IMR-90 (cell line): ENCODE measurements at regions not wholly inside any gene's neighbourhood (a gene's known extent, or its start where the extent isn't known, plus 50 kb on each side); places are given as distances from the start of the nearest gene placed in this dataset.

Experiments used
- ATAC-seq: fragments of 200-7000 bp; cut with Tn5 transposase; 2 replicates; pipeline ENCODE4 v1.9.1; 2020; ENCODE audit warnings: low read depth, mild to moderate bottlenecking, moderate library complexity
- BruUV-seq: library from RNA; stranded (reverse); fragments of 400-500 nt; replicated peaks from 2 replicates; lab custom pipeline; 2021; lab: Mats Ljungman, UMichigan
- CTCF ChIA-PET: fragments of 300-600 bp; formaldehyde crosslinking; extraction: SDS; loops from one replicate; lab custom pipeline; 2021; ENCODE audit warnings: antibody characterized with exemption; lab: Yijun Ruan, JAX
- POLR2A ChIA-PET: fragments of 300-600 bp; sonication (Branson Sonifier 250); formaldehyde crosslinking; loops from one replicate; lab custom pipeline; 2022; ENCODE audit warnings: antibody characterized with exemption; ENCODE audit not compliant: unreplicated experiment; lab: Charles Lee
- DNase-seq: peaks from one replicate; pipeline ENCODE4 v3.0.0; 2013
- H2AFZ ChIP-seq: replicated peaks from 2 replicates; pipeline ENCODE3; 2013; ENCODE audit warnings: low read length, mild to moderate bottlenecking; ENCODE audit not compliant: poor library complexity
- H2AK5ac ChIP-seq: 2 replicates; pipeline ENCODE4 v1.6.1; 2013; ENCODE audit warnings: low read depth, low read length, inconsistent platforms
- H2AK9ac ChIP-seq: replicated peaks from 2 replicates; pipeline ENCODE3; 2013; ENCODE audit warnings: mild to moderate bottlenecking, low read depth, low read length, moderate library complexity; ENCODE audit not compliant: poor library complexity
- H2BK120ac ChIP-seq: 2 replicates; pipeline ENCODE4 v1.6.1; 2013; ENCODE audit warnings: low read depth, low read length, inconsistent platforms
- H2BK15ac ChIP-seq: 3 replicates; pipeline ENCODE4 v1.6.1; 2013; ENCODE audit warnings: low read depth, low read length, inconsistent platforms
- H2BK20ac ChIP-seq: 2 replicates; pipeline ENCODE4 v1.6.1; 2013; ENCODE audit warnings: low read depth, mild to moderate bottlenecking, inconsistent platforms, low read length, moderate library complexity
- H2BK5ac ChIP-seq: 2 replicates; pipeline ENCODE4 v1.6.1; 2013; ENCODE audit warnings: mild to moderate bottlenecking, low read depth, low read length, inconsistent platforms; ENCODE audit not compliant: poor library complexity, severe bottlenecking
- H3K14ac ChIP-seq: replicated peaks from 2 replicates; pipeline ENCODE4 v1.6.1; 2013; ENCODE audit warnings: low read depth, low read length, inconsistent platforms
- H3K18ac ChIP-seq: 2 replicates; pipeline ENCODE4 v1.6.1; 2013; ENCODE audit warnings: low read depth, low read length, control low read depth
- H3K23ac ChIP-seq: 2 replicates; pipeline ENCODE4 v1.6.1; 2013; ENCODE audit warnings: low read depth, low read length, inconsistent platforms
- H3K27ac ChIP-seq: 2 replicates; pipeline ENCODE4 v1.5.1; 2013; ENCODE audit warnings: mild to moderate bottlenecking, control low read depth, low read length; ENCODE audit not compliant: insufficient read depth
- H3K27me3 ChIP-seq: 2 replicates; pipeline ENCODE4 v1.6.1; 2013; ENCODE audit warnings: low read length; ENCODE audit not compliant: control insufficient read depth, insufficient read depth
- H3K36me3 ChIP-seq: 2 replicates; pipeline ENCODE4 v1.6.1; 2013; ENCODE audit warnings: low read length, mixed read lengths; ENCODE audit not compliant: control insufficient read depth, insufficient read depth
- H3K4ac ChIP-seq: 2 replicates; pipeline ENCODE4 v1.6.1; 2013; ENCODE audit warnings: low read depth, low read length, inconsistent platforms
- H3K4me1 ChIP-seq: 2 replicates; pipeline ENCODE4 v1.6.1; 2013; ENCODE audit warnings: low read length, mixed read lengths; ENCODE audit not compliant: control insufficient read depth, insufficient read depth
- H3K4me2 ChIP-seq: 2 replicates; pipeline ENCODE4 v1.6.1; 2013; ENCODE audit warnings: low read depth, mild to moderate bottlenecking, control low read depth, low read length, moderate library complexity
- H3K4me3 ChIP-seq: 2 replicates; pipeline ENCODE4 v1.5.1; 2013; ENCODE audit warnings: low read depth, mild to moderate bottlenecking, control low read depth, low read length, moderate library complexity; ENCODE audit not compliant: insufficient read depth
- H3K56ac ChIP-seq: 2 replicates; pipeline ENCODE4 v1.6.1; 2013; ENCODE audit warnings: low read length, inconsistent platforms; ENCODE audit not compliant: insufficient read depth; ENCODE audit errors: extremely low read depth
- H3K79me1 ChIP-seq, 2 experiments: 2 replicates each; pipeline ENCODE4 v1.6.1; 2013; ENCODE audit warnings: low read length in 2 of 2, inconsistent platforms in 1 of 2, low read depth in 1 of 2
- H3K9ac ChIP-seq: 2 replicates; pipeline ENCODE4 v1.6.1; 2013; ENCODE audit warnings: low read depth, low read length, control low read depth
- H3K9me1 ChIP-seq: 2 replicates; pipeline ENCODE4 v1.6.1; 2013; ENCODE audit warnings: low read length, inconsistent platforms; ENCODE audit not compliant: insufficient read depth
- H3K9me3 ChIP-seq: 2 replicates; pipeline ENCODE4 v1.6.1; 2013; ENCODE audit warnings: low read length; ENCODE audit not compliant: control insufficient read depth, insufficient read depth
- H4K20me1 ChIP-seq: 2 replicates; pipeline ENCODE4 v1.6.1; 2013; ENCODE audit warnings: low read length, inconsistent platforms; ENCODE audit not compliant: insufficient read depth
- H4K5ac ChIP-seq: 2 replicates; pipeline ENCODE4 v1.6.1; 2013; ENCODE audit warnings: mild to moderate bottlenecking, low read depth, low read length, control low read depth
- H4K8ac ChIP-seq, 2 experiments: 2 replicates each; pipeline ENCODE4 v1.6.1; 2013; ENCODE audit warnings: low read depth in 2 of 2, low read length in 2 of 2, control low read depth in 1 of 2, inconsistent platforms in 1 of 2
- H4K91ac ChIP-seq: 2 replicates; pipeline ENCODE4 v1.6.1; 2013; ENCODE audit warnings: low read depth, low read length, inconsistent platforms; ENCODE audit not compliant: insufficient read depth
- CEBPB ChIP-seq: IDR thresholded peaks from 2 replicates; pipeline ENCODE4 v1.6.1; 2012; ENCODE audit warnings: low read depth, low read length, improper control_type of control experiment
- POLR2A ChIP-seq: IDR thresholded peaks from 2 replicates; pipeline ENCODE4 v1.6.1; 2012; ENCODE audit warnings: mild to moderate bottlenecking, low read depth, low read length
- RAD21 ChIP-seq: IDR thresholded peaks from 2 replicates; pipeline ENCODE4 v1.6.1; 2012; ENCODE audit warnings: low read length, improper control_type of control experiment
- WGBS, 2 experiments: methylation state at CpG; one replicate each; pipeline versions ENCODE4 v1.1.5 to v1.1.7; 2013; ENCODE audit warnings: missing lambda C conversion rate in 2 of 2; ENCODE audit not compliant: insufficient read length in 1 of 2; ENCODE audit errors: extremely low coverage in 2 of 2; 5-methylcytosine and 5-hydroxymethylcytosine counted together
- dilution Hi-C: fragments of 300-500 bp; cut with HindIII; formaldehyde crosslinking; loops from one replicate; pipeline ENCODE4 v1.14.3; 2018; ENCODE audit warnings: low sequenced_read_pairs; ENCODE audit not compliant: unreplicated experiment
- in situ Hi-C: fragments of 300-500 bp; cut with MboI; formaldehyde crosslinking; loops from 3 replicates; pipeline ENCODE4 v1.14.3; 2019; ENCODE audit warnings: low sequenced_read_pairs, inconsistent platforms, mixed read lengths
- intact Hi-C: fragments of 100-400 bp; cut with micrococcal nuclease; formaldehyde crosslinking; loops from 2 replicates; pipeline ENCODE4 v1.10.0; 2022

GRCh38 chr7:91814189-91814588 is 66.3 kb downstream of the MTERF1 start:
- no peak overlapping the region for H3K4me2 ChIP-seq
- no peak overlapping the region for H3K23ac ChIP-seq
- no peak overlapping the region for H3K4me3 ChIP-seq
- H3K79me1 ChIP-seq: no peaks in the 10 kb centered on the region
- dilution Hi-C loops: no loop called here
- no peaks in the 10 kb centered on the region for H3K9me3 ChIP-seq
- ChIA-PET CTCF (interaction anchor here (0.9 kb wide), 1 partner anchor 63 kb away, joined by 3 read pairs; no protein-coding TSS in a partner anchor), POLR2A (no interaction called here)
- TF ChIP-seq POLR2A (no peak), CEBPB (no peak), RAD21 (no peak)
- no peak overlapping the region for H2BK120ac ChIP-seq
- in situ Hi-C loops: no loop called here
- no peaks in the 10 kb centered on the region for H3K4me1 ChIP-seq
- no peaks in the 10 kb centered on the region for H3K27me3 ChIP-seq
- whole genome bisulfite sequencing, 2 experiments: no CpG with 5 or more reads among the region's 1 CpG
- H3K14ac ChIP-seq: no peak overlapping the region
- no peak overlapping the region for H2AK5ac ChIP-seq
- no peak overlapping the region for H2BK15ac ChIP-seq
- ATAC-seq (no peak), DNase-seq (no peak)
- BruUV-seq: no TSS peak
- H2BK5ac ChIP-seq: no peak overlapping the region
- no peak overlapping the region for H2AFZ ChIP-seq
- H4K8ac ChIP-seq: no peak overlapping the region
- H4K20me1 ChIP-seq: no peaks in the 10 kb centered on the region
- H3K18ac ChIP-seq: no peak overlapping the region
- H3K36me3 ChIP-seq: no peaks in the 10 kb centered on the region
- H3K9ac ChIP-seq: no peak overlapping the region
- H3K56ac ChIP-seq: no peak overlapping the region
- no peak overlapping the region for H2BK20ac ChIP-seq
- intact Hi-C loops: no loop called here
- no peak overlapping the region for H2AK9ac ChIP-seq
- H4K91ac ChIP-seq: no peak overlapping the region
- no peak overlapping the region for H3K4ac ChIP-seq
- no peak overlapping the region for H3K27ac ChIP-seq
- H3K9me1 ChIP-seq: no peaks in the 10 kb centered on the region
- H4K5ac ChIP-seq: no peak overlapping the region
